8988T (cell line): ENCODE measurements at regions not wholly inside any gene's neighbourhood (a gene's known extent, or its start where the extent isn't known, plus 50 kb on each side); places are given as distances from the start of the nearest gene placed in this dataset.
"Not testable (repeated sequence)": the region's sequence is repeated elsewhere in the genome, so short reads cannot be mapped to it uniquely, and the experiment has no call there.

ENCODE experiments used
- DNase-seq: peaks from one replicate; pipeline ENCODE4 v3.0.0; 2011

DNA sequence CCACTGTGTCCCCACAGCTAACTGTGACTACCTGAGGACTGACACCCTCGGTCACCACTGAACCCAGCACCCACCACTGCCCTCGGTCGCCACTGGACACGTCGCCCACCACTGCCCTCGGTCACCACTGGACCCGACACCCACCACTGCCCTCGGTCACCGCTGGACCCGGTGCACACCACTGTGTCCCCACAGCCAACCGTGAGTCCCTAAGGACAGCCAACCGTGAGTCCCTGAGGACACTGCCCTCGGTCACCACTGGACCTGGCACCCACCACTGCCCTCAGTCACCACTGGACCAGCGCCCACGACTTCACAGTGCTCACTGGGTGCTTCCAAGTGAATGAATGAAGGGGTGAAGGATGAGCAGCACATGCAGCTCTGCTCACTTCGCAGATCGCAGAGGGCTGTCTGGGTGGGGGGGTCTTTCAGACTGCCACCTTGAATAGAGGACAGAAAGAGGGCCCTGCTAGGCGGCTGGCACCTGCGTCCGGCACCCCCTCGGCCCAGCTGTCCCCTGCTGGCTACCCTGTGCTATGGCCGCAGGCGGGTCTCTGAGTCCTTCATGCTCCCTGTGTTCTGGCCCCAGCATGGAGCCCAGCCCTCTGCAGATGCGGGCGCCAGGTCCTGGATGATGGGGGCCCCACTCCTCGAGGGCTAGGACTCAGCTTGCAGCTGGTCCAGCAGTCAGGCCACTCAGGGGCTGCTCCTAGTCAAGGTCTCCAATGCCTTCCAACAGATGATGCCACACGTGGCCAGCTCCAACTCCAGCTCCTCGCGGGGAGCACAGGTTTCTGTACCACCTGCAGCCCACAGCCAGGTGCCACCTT lies 51.4 kb upstream of the GPC1 start:
- no peak for DNase-seq

DNA sequence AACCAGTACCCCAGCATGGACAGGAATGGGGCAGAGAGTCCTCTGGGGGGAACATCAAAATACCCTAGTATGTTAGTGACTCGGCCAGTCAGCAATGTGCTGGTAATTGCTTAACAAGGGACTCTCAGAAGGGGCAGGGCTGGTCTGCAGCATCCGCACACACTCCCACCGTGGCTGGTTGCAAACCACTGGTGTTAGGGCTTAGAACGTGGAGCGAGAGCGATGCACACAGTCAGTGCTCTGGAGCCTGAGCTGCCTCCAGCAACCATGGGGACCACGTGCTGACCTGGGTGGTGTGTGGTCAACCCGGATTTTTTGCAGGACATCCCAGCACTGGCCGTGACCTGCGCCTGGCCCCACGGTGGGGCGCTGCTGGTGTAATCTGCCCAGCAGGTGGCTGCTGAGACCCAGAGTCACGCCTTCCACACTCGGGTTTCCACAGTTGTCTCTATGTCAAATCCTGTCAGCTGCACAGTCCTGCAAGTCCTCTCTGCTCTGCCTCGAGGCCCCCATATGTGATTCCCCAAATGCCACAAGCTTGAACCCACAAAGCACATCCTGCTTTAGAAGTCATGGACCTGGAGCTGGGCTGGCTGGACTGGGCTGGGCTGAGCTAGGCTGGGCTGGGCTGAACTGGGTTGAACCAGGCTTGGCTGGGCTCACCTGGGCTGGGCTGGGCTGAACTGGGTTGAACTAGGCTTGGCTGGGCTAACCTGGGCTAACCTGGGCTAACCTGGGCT lies 50.6 kb upstream of the GPC1 start:
- no peak for DNase-seq

DNA sequence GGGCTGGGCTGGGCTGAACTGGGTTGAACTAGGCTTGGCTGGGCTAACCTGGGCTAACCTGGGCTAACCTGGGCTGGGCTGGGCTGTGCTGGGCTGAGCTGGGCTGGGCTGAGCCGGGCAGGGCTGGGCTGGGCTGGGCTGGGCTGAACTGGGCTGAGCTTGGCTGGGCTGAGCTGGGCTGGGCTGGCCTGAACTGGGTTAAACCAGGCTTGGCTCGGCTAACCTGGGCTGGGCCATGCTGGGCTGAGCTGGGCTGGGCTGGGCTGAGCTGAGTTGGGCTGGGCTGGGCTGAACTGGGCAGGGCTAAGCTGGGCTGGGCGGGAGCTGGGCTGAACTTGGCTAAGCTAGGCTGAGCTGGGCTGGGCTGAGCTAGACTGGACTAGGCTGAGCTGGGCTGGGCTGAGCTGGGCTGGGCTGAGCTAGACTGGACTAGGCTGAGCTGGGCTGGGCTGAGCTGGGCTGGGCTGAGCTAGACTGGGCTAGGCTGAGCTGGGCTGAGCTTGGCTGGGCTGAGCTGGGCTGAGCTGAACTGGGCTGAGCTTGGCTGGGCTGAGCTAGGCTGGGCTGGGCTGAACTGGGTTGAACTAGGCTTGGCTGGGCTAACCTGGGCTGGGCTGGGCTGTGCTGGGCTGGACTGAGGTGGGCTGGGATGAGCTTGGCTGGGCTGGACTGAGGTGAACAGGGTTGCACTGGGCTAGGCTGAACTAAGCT lies 49.9 kb upstream of the GPC1 start:
- not testable (repeated sequence) for DNase-seq
